ENCODE measurements at regions not wholly inside any gene's neighbourhood (a gene's known extent, or its start where the extent isn't known, plus 50 kb on each side); places are given as distances from the start of the nearest gene placed in this dataset.

GRCh38 chr1:66435541-66435940 lies 98.4 kb upstream of the SGIP1 start:
- no peak for ATAC-seq

More at GRCh38 chr1:66435541-66435940, 98.4 kb upstream of the SGIP1 start:
- Histone ChIP-seq H3K27me3 (replicated peaks in 1 of 2; ENCODE audit: control insufficient read depth in 2 of 2, insufficient read depth in 2 of 2, low read length in 1 of 2) (no peaks in the 10 kb centered on the region), H2AFZ (ENCODE audit: control insufficient read depth, low read depth, low read length) (no peak overlapping the region), H3K4me2 (ENCODE audit: control insufficient read depth, insufficient read depth) (no peak overlapping the region), H3K4me1 (ENCODE audit: control insufficient read depth, insufficient read depth, low read length) (peaks cover 31% of the 10 kb centered on the region), H3K27ac (ENCODE audit: control insufficient read depth, insufficient read depth) (no peak overlapping the region), H3K9me3 (replicated peaks; ENCODE audit: control insufficient read depth, insufficient read depth, low read length) (no peaks in the 10 kb centered on the region; the same call in 1 of the 3 replicates), H3K36me3 (ENCODE audit: control insufficient read depth in 2 of 2, insufficient read depth in 2 of 2, low read length in 1 of 2) (no peaks in the 10 kb centered on the region), H3K79me2 (ENCODE audit: control insufficient read depth, insufficient read depth, low read length) (no peaks in the 10 kb centered on the region), H4K20me1 (ENCODE audit: control insufficient read depth, insufficient read depth) (no peaks in the 10 kb centered on the region), H3K9ac (ENCODE audit: control insufficient read depth, insufficient read depth, low read length) (no peak overlapping the region), H3K4me3 (no peak overlapping the region)
- BruUV-seq (replicated peaks) = no TSS peak
- DNase-seq (ENCODE audit: low read depth, low spot score) (no peak), FAIRE-seq (no peak)
- in situ Hi-C loops (cut with MboI) = loop anchor here (5.0 kb wide), 1 partner anchor 33 kb away; no protein-coding TSS in a partner anchor
- SMC1A ChIA-PET (ENCODE audit: uncharacterized antibody, unreplicated experiment) = interaction anchor here (0.6 to 5.6 kb wide), 30 partner anchors 9 to 188 kb away, joined by 3 to 90 read pairs (median 15); no protein-coding TSS in a partner anchor
- POLR2A ChIA-PET = interaction anchor here (0.7 to 2.8 kb wide), 3 partner anchors 11 to 86 kb away, joined by 3 to 10 read pairs (median 3); no protein-coding TSS in a partner anchor
- intact Hi-C loops (cut with micrococcal nuclease; ENCODE audit: unreplicated experiment) = no loop called here
- 47% methylated on average over 1 of the region's 1 CpG for WGBS (ENCODE audit: insufficient coverage, insufficient replicate concordance, low lambda C conversion rate, missing lambda C conversion rate)
- RAD21 ChIA-PET (ENCODE audit: unreplicated experiment) = interaction anchor here (1.2 to 4.6 kb wide), 18 partner anchors 11 to 183 kb away, joined by 3 to 53 read pairs (median 12); no protein-coding TSS in a partner anchor
- TF ChIP-seq CBX3 (IDR thresholded peaks at IDR 0.05; ENCODE audit: borderline replicate concordance, low read depth) = no peak
- no peak for TF ChIP-seq ZSCAN29 (IDR thresholded peaks at IDR 0.05)
- TF ChIP-seq CEBPB (IDR thresholded peaks at IDR 0.05; ENCODE audit: borderline replicate concordance in 1 of 2, low read depth in 2 of 2, low read length in 2 of 2) = no peak
- no peak for TF ChIP-seq NR2C2 (IDR thresholded peaks at IDR 0.05; ENCODE audit: borderline replicate concordance, control insufficient read depth, insufficient read length, low read depth)
- no peak for TF ChIP-seq ASH2L (IDR thresholded peaks at IDR 0.05; ENCODE audit: borderline replicate concordance, low read depth)
- no peak for TF ChIP-seq CEBPZ (IDR thresholded peaks at IDR 0.05; ENCODE audit: low read depth, low read length)
- no peak for TF ChIP-seq HDAC6 (IDR thresholded peaks at IDR 0.05; ENCODE audit: unreplicated experiment)
- no peak for TF ChIP-seq TCF7 (IDR thresholded peaks at IDR 0.05; ENCODE audit: borderline replicate concordance)
- CTCF ChIA-PET = interaction anchor here (0.9 to 5.8 kb wide), 26 partner anchors 8 to 476 kb away, joined by 3 to 94 read pairs (median 8); no protein-coding TSS in a partner anchor

Data from GM12878 (cell line).